SK-N-MC (cell line): ENCODE measurements at regions not wholly inside any gene's neighbourhood (a gene's known extent, or its start where the extent isn't known, plus 50 kb on each side); places are given as distances from the start of the nearest gene placed in this dataset.

ENCODE experiments used
- EZH2 ChIP-seq: fragments of 200-600 bp; sonication (generic); IDR thresholded peaks from one replicate; pipeline ENCODE4 v1.6.1; 2017; ENCODE audit warnings: antibody characterized with exemption
- POLR2AphosphoS5 ChIP-seq: IDR thresholded peaks from 2 replicates; pipeline ENCODE4 v1.6.1; 2012; ENCODE audit warnings: mild to moderate bottlenecking, low read depth, low read length, borderline replicate concordance

GRCh38 chr2:11032396-11032795 lies 120.7 kb downstream of the KCNF1 start:
- no peak for TF ChIP-seq EZH2
- no peak for TF ChIP-seq POLR2AphosphoS5
